ENCODE measurements at regions not wholly inside any gene's neighbourhood (a gene's known extent, or its start where the extent isn't known, plus 50 kb on each side); places are given as distances from the start of the nearest gene placed in this dataset.

DNA sequence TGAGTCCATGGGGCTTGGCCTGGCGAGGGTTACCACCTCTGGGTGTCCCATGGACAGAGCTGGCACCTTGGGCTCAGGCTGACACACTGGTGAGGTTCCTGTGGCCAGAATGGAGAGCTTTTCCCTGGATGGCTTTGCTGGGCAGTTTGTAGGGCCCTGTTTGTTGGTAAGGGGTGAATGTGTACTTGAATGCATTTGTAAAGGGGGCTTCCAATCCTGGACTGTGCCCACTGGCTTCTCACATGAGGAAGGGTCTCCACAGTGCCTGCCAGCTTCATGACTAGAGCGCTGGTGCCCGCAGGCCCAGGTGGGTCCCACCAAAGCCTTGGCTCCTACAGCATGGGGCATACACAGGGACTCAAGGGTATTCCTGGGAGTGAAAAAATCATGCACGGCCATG, 103.5 kb upstream of the SIX2 start:
- Mint-ChIP-seq H3K9me3 (peaks cover 3% of the 10 kb centered on the region), H3K27me3 (ENCODE audit: low read depth) (no peaks in the 10 kb centered on the region), H3K36me3 (ENCODE audit: low read depth) (no peaks in the 10 kb centered on the region), H3K4me1 (peaks cover 7% of the 10 kb centered on the region), H3K4me3 (no peak overlapping the region), H3K27ac (no peak overlapping the region)
- TF ChIP-seq, protein P1, sequence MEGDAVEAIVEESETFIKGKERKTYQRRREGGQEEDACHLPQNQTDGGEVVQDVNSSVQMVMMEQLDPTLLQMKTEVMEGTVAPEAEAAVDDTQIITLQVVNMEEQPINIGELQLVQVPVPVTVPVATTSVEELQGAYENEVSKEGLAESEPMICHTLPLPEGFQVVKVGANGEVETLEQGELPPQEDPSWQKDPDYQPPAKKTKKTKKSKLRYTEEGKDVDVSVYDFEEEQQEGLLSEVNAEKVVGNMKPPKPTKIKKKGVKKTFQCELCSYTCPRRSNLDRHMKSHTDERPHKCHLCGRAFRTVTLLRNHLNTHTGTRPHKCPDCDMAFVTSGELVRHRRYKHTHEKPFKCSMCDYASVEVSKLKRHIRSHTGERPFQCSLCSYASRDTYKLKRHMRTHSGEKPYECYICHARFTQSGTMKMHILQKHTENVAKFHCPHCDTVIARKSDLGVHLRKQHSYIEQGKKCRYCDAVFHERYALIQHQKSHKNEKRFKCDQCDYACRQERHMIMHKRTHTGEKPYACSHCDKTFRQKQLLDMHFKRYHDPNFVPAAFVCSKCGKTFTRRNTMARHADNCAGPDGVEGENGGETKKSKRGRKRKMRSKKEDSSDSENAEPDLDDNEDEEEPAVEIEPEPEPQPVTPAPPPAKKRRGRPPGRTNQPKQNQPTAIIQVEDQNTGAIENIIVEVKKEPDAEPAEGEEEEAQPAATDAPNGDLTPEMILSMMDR (IDR thresholded peaks at IDR 0.05; ENCODE audit: unreplicated experiment in 3 of 3), result no peak

DNA sequence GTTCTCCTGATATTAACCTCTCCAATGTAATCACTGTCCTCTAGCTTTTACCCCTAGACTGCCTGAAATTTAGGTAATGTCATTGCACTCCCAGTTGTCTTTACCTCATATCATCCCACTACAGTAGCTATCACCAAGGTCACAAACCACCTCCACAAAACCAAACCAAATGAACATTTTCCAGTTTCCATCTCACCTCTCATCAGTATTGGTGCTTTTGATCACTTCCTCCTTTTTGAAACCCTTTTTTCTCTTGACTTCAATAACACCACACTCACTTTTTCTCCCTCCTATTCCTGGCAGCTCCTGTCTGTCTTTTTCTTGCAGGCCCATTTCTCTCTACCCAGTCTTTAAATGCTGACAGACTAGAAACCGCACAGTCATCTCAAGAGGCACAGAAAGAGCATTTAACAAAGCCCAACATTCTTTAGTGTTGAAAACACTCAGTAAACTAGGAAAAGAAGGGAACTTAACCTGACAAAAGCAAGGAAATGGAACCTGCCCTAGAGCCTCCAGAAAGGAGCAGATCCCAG, 95.9 kb upstream of the SIX2 start:
- H3K27me3 Mint-ChIP-seq (ENCODE audit: low read depth), result no peaks in the 10 kb centered on the region
- H3K27ac Mint-ChIP-seq, result no peak overlapping the region
- no peaks in the 10 kb centered on the region for H3K4me1 Mint-ChIP-seq
- TF ChIP-seq, protein P1 (IDR thresholded peaks at IDR 0.05; ENCODE audit: unreplicated experiment in 3 of 3), result no peak
- no peaks in the 10 kb centered on the region for H3K36me3 Mint-ChIP-seq (ENCODE audit: low read depth)
- H3K9me3 Mint-ChIP-seq, result peaks cover 3% of the 10 kb centered on the region
- no peak overlapping the region for H3K4me3 Mint-ChIP-seq

DNA sequence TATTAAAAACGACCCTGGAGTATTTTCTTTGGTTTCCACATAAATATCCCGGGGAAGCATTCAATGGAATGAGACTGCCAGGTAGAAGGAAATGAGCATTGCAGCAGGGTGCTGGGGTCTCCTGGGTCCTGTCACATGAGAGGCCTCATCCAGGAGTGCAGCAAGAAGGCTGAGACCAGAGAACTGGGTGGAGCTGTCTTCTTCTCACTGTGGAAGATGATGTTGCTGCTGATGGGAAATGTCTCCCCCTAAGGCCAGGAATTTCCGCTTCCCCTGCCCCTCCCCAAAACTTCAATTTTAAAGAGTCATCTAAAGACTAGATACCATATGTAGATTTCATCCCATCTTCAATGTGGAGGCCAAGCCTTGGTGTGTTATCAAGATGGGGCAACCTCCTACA, 95.2 kb upstream of the SIX2 start:
- no peaks in the 10 kb centered on the region for H3K36me3 Mint-ChIP-seq (ENCODE audit: low read depth)
- H3K4me3 Mint-ChIP-seq, result no peak overlapping the region
- no peaks in the 10 kb centered on the region for H3K27me3 Mint-ChIP-seq (ENCODE audit: low read depth)
- H3K4me1 Mint-ChIP-seq, result no peaks in the 10 kb centered on the region
- no peak overlapping the region for H3K27ac Mint-ChIP-seq
- TF ChIP-seq, protein P1 (IDR thresholded peaks at IDR 0.05; ENCODE audit: unreplicated experiment in 3 of 3), result no peak
- H3K9me3 Mint-ChIP-seq, result peaks cover 3% of the 10 kb centered on the region

DNA sequence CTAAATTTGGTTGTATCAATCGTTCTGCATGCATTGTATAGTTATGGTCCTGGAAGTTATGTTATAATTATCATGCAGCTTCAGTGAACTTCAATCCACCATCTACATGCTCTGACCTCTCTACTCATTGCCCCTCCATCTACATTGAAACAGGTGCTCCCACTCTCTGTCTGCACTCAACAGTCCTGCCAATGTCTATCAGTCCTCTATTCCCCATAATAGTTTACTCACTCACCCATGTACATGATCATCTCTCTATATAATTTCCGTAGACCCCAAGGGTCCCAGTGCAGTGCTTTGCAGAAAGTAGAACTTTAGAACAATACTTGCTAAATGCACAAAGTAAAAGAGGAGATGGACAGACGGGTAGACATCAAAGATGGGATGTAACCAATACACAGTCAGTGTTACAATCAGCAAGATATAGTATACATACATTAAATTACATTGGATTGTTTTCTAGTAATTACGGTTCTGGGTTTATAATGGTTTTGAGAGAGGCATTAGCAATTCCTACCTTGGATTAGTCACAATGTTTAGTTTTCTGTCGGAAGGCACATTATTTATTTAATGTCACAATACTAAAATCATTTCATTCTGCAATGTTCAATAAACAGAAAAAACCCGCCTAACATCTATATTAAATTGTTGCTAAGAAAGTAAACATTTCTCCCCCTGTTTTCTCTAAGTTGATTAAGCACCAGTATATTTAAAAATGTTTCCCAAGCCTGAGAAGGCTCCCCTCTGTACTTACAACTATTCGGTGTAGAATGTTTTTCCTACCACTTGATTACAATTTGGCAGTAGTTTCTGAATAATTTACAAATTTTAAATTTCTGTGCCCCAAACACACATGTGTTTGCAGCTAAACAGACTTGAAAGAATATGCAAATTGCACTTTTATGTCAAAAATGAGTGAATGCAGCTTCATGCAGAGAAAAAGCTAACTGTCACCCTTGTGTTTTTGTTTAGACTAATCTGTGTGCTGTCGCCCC, 94.4 kb upstream of the SIX2 start:
- Mint-ChIP-seq H3K27ac (no peak overlapping the region), H3K36me3 (ENCODE audit: low read depth) (no peaks in the 10 kb centered on the region), H3K4me1 (no peaks in the 10 kb centered on the region), H3K4me3 (no peak overlapping the region), H3K27me3 (ENCODE audit: low read depth) (no peaks in the 10 kb centered on the region), H3K9me3 (peaks cover 3% of the 10 kb centered on the region)
- TF ChIP-seq, protein P1 (IDR thresholded peaks at IDR 0.05; ENCODE audit: unreplicated experiment in 3 of 3), result no peak

DNA sequence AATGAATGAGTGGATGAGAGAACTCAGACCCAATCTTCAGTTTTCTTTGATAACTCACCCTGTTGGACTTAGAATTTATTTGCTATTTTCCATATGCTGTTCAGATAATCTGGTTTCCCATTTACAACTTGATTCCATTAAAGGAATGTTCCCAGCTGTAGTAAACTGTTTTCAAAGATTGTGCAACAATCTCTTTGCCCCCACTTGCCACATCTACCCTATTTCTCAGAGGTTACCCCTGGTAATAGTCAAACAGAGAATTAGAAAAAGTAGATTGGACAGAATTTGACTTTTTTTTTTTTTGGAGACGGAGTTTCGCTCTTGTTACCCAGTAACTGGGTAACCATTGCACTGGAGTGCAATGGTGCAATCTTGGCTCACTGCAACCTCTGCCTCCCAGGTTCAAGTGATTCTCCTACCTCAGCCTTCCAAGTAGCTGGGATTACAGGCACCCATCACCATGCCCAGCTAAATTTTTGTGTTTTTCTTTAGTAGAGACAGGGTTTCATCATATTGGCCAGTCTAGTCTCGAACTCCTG, 93.4 kb upstream of the SIX2 start:
- TF ChIP-seq, protein P1 (IDR thresholded peaks at IDR 0.05; ENCODE audit: unreplicated experiment in 3 of 3), result no peak
- Mint-ChIP-seq H3K9me3 (no peaks in the 10 kb centered on the region), H3K27ac (no peak overlapping the region), H3K27me3 (ENCODE audit: low read depth) (no peaks in the 10 kb centered on the region), H3K4me1 (no peaks in the 10 kb centered on the region), H3K4me3 (no peak overlapping the region), H3K36me3 (ENCODE audit: low read depth) (no peaks in the 10 kb centered on the region)

All from nephron (organoid).